Aorta (tissue), 5 donors: ENCODE measurements at regions not wholly inside any gene's neighbourhood (a gene's known extent, or its start where the extent isn't known, plus 50 kb on each side); places are given as distances from the start of the nearest gene placed in this dataset.
"Not testable (repeated sequence)": the region's sequence is repeated elsewhere in the genome, so short reads cannot be mapped to it uniquely, and the experiment has no call there.

Experiments
- ATAC-seq: fragments of 200-7000 bp; cut with Tn5 transposase; one replicate; pipeline ENCODE4 v1.9.1; 2022; ENCODE audit warnings: moderate library complexity; ENCODE audit not compliant: low FRiP score
- DNase-seq, 2 donors: peaks; one replicate each; pipeline ENCODE4 v3.0.0-alpha.2; 2020
- H3K27ac ChIP-seq, 2 donors: one replicate each; pipeline ENCODE4 v1.5.1; 2013; ENCODE audit warnings: low read length in 2 of 2, mild to moderate bottlenecking in 2 of 2, moderate library complexity in 2 of 2, control low read depth in 1 of 2, inconsistent platforms in 1 of 2, low read depth in 1 of 2
- H3K27me3 ChIP-seq, 2 donors: one replicate each; pipeline ENCODE4 v1.6.1; 2013; ENCODE audit warnings: control low read depth in 1 of 2, low read length in 1 of 2, mild to moderate bottlenecking in 1 of 2, moderate library complexity in 1 of 2; ENCODE audit not compliant: insufficient read depth in 2 of 2, control insufficient read depth in 1 of 2
- H3K36me3 ChIP-seq, 2 donors: one replicate each; pipeline ENCODE4 v1.6.1; 2013; ENCODE audit warnings: control low read depth in 1 of 2, low read length in 1 of 2, mild to moderate bottlenecking in 1 of 2; ENCODE audit not compliant: insufficient read depth in 2 of 2, control insufficient read depth in 1 of 2
- H3K4me1 ChIP-seq, 2 donors: one replicate each; pipeline ENCODE4 v1.6.1; 2013; ENCODE audit warnings: low read length in 2 of 2, control low read depth in 1 of 2, mild to moderate bottlenecking in 1 of 2, moderate library complexity in 1 of 2; ENCODE audit not compliant: insufficient read depth in 2 of 2, control insufficient read depth in 1 of 2
- H3K4me3 ChIP-seq, 2 donors: one replicate each; pipeline ENCODE4 v1.5.1; 2013; ENCODE audit warnings: low read length in 2 of 2, control low read depth in 1 of 2, mild to moderate bottlenecking in 1 of 2
- H3K9me3 ChIP-seq: one replicate; pipeline ENCODE4 v1.6.1; 2013; ENCODE audit warnings: mild to moderate bottlenecking, low read length; ENCODE audit not compliant: control insufficient read depth
- WGBS, 2 donors: extraction: QIAGEN DNeasy Blood & Tissue Kit; methylation state at CpG; one replicate each; pipeline ENCODE4 v1.1.7; 2013; 5-methylcytosine and 5-hydroxymethylcytosine counted together
- intact Hi-C, 2 donors: fragments of 100-400 bp; cut with DNase I; formaldehyde crosslinking; loops; one replicate each; pipeline versions ENCODE4 v1.14.2 to v1.15.0; 2022
- donor health status: healthy with polysubstance abuse.
- donor health status: Bipolar disorder and iron deficiency.
- donor health status: DM: no; HTN: no; CAD: no.
- donor health status: DM: no; HTN: no; CAD: no.
- donor health status: DM: yes; HTN: yes; CAD: no.

DNA sequence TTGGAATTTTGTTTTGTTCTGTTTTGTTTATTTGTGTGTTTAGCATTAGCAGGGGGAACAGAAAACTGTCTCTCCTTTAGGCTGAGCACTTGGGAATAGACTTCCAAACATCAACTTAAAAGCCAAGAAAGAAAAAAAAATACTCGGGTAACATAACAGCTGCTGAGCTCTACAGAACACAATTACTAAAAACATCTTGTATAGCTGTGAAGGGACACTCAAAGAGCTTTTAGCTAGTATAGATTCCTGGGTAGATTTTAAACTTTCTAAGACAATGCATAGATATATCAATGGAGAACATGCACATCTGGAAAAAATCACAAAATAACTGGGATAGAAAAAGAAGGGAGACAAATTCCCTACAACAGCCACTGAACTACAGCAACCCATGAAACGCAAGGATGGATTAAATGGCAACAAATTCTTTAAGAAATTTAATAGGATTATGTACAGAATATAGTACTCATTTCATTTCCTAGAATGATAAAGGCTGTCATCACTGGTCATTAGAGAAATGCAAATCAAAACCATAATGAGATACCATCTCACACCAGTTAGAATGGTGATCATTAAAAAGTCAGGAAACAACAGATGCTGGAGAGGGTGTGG lies 174.3 kb upstream of the KRR1 start:
- H3K9me3 ChIP-seq, result no peaks in the 10 kb centered on the region
- intact Hi-C loops, result no loop called here
- no peak overlapping the region for H3K27ac ChIP-seq
- WGBS, 2 donors, result 60 to 62% methylated on average over 2 of the region's 2 CpGs
- DNase-seq, result no peak
- H3K4me3 ChIP-seq, result no peak overlapping the region
- no peaks in the 10 kb centered on the region for H3K4me1 ChIP-seq
- H3K36me3 ChIP-seq, result no peaks in the 10 kb centered on the region
- no peak for ATAC-seq
- no peaks in the 10 kb centered on the region for H3K27me3 ChIP-seq

DNA sequence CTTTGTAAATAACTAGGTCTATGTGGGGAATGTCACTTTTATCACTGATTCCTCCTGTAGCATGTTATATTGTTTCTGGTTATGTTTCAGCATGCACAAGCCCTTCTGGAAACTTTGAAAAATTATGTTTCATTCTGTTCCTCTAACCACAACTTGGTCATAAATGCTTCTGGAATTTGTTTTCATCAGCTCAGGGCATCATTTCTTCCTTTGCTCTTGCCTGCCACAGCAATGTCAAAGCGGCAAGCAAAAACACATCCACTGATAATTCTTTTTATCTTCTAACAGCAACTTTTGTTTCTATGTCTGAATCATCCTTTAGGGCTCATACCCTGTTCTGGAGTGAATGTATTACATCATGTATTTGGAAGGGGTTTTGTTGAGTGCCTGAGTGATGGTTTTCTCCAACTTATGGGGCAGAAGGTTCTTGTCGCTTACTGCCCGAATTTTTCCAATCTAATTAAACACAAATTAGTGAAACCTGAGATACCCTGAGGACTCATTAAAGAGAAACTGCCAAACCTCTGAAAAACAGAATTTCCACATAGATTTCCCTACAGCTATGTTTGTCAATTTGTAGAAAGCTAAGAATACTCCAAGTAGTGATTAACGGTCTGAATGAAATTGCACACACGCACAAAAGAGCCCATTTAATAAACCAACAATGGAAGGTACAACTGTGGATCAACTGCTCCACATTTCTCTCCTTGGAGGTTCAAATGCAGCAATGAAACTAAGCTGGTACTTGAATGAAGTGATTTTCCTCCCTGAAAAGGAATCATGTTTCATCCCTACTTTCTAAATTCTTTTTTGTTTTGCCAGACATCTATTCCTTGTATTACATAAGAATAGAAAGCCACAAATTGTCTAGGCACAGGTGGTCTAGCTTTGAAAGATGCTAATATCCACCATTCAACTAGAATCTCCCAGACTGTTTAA lies 173.5 kb upstream of the KRR1 start:
- H3K9me3 ChIP-seq, result no peaks in the 10 kb centered on the region
- H3K4me1 ChIP-seq, result no peaks in the 10 kb centered on the region
- intact Hi-C loops, result no loop called here
- 66 to 69% methylated on average over 5 of the region's 5 CpGs for WGBS, 2 donors
- no peak overlapping the region for H3K27ac ChIP-seq
- H3K27me3 ChIP-seq, result no peaks in the 10 kb centered on the region
- DNase-seq, result no peak
- peak; percentile 38 for ATAC-seq
- H3K4me3 ChIP-seq, result no peak overlapping the region
- H3K36me3 ChIP-seq, result no peaks in the 10 kb centered on the region

DNA sequence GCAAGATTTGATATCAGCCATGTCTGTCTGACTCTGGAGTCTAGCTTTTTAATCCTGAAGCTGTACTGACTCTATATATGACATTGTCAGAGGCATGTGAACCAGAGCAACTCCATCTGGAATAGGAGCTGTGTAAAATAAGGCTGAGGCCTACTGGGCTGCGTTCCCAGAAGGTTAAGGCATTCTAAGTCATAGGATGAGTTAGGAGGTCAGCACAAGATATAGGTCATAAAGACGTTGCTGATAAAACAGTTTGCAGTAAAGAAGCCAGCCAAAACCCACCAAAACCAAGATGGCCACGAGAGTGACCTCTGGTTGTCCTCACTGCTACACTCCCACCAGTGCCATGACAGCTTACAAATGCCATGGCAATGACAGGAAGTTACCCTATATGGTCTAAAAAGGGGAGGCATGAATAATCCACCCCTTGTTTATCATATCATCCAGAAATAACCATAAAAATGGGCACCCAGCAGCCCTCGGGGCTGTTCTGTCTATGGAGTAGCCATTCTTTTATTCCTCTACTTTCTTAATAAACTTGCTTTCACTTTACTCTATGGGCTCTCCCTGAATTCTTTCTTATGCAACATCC lies 172.7 kb upstream of the KRR1 start:
- DNase-seq, H3K36me3 ChIP-seq, ATAC-seq, H3K4me1 ChIP-seq, H3K4me3 ChIP-seq, H3K27me3 ChIP-seq, intact Hi-C loops, H3K9me3 ChIP-seq, H3K27ac ChIP-seq: not testable (repeated sequence)
- 66 to 70% methylated on average over 4 of the region's 4 CpGs for WGBS, 2 donors

DNA sequence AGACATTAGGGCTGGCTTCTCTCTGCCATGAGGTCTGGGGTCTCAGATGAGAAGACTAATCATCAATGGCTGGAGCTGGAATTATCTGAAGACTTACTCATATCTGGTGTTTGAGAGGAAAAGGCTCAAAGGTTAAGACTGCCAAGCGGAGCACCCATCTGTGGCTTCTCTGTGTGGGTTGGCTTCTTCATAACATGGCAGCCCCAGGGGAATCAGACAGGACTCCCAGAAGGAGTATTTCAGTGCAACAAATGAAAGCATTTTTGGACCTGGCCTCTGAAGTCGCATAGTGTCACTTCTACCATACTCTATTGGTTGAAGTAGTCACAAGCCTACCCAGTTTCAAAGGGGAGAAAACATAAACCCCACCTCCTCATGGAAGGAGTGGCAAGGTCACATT lies 171.8 kb upstream of the KRR1 start:
- intact Hi-C loops, result no loop called here
- Histone ChIP-seq H3K36me3 (no peaks in the 10 kb centered on the region), H3K27me3 (no peaks in the 10 kb centered on the region), H3K9me3 (no peaks in the 10 kb centered on the region), H3K27ac (no peak overlapping the region), H3K4me1 (no peaks in the 10 kb centered on the region), H3K4me3 (no peak overlapping the region)
- ATAC-seq (no peak), DNase-seq (no peak)
- 94 to 100% methylated on average over 2 of the region's 2 CpGs for WGBS, 2 donors

DNA sequence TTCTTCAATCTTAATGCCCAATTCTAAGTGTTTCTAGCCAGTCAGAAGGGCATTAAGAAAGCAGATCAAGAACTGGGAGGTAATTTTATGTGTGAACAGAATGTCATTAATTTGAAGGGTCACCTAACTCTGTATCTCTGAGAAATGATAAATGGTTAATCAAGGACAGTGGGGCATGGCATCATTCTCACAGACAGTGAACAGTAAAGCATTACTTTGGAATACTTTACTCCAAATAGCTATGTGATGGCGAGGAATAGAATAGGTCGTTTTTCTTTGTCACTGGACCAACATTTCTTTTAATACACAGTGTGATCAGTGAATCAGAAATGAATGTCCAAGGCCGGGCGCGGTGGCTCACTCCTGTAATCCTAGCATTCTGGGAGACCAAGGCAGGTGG lies 166.1 kb upstream of the KRR1 start:
- Histone ChIP-seq H3K27me3 (no peaks in the 10 kb centered on the region), H3K4me3 (no peak overlapping the region), H3K27ac (no peak overlapping the region), H3K36me3 (no peaks in the 10 kb centered on the region), H3K9me3 (no peaks in the 10 kb centered on the region), H3K4me1 (no peaks in the 10 kb centered on the region)
- no peak for DNase-seq
- ATAC-seq, result no peak
- intact Hi-C loops, result no loop called here
- WGBS, 2 donors, result 86 to 96% methylated on average over 5 of the region's 5 CpGs

DNA sequence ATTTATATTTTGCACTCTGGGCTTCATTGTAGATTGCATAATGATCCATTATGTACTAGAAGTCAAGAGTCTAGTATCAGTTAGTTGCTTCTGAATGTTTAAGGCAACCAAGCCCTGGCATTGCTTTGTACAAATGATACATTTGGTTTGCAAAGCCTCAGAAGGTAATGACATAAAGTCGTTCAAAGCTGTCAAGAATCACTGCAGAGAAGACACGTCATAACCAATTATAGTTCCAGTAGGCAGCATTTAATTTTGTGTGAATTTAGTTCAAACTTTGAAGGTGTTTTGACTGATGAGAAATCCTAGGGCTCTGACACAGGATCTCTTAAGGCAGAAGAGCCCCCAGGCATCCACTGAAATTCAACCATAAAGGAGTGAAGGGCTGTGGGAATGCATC lies 163.0 kb upstream of the KRR1 start:
- DNase-seq (no peak), ATAC-seq (no peak)
- intact Hi-C loops, result no loop called here
- Histone ChIP-seq H3K4me3 (no peak overlapping the region), H3K9me3 (no peaks in the 10 kb centered on the region), H3K4me1 (no peaks in the 10 kb centered on the region), H3K36me3 (no peaks in the 10 kb centered on the region), H3K27me3 (no peaks in the 10 kb centered on the region), H3K27ac (no peak overlapping the region)
- WGBS, 2 donors, result 86 to 90% methylated on average over 2 of the region's 2 CpGs

DNA sequence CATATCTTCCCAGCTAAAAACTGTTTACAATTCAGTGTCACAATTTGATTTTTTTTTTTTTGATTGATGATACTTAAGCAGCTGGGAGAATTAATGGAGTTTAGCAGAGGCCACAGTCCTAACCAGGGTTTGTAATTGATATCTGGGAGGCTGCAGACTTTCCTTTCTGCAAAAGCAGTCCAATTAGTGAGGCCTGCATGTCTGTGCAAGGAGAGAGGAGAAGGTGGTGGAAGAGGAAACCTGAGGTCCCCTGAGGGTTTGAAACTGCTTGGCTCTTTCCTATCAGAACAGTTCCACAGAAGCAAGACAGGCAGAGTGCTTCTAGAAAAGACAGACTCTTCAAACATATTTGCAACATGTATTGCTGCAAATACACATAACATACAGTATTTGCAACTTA lies 160.8 kb upstream of the KRR1 start:
- Histone ChIP-seq H3K4me3 (no peak overlapping the region), H3K4me1 (no peaks in the 10 kb centered on the region), H3K27ac (no peak overlapping the region), H3K36me3 (no peaks in the 10 kb centered on the region), H3K9me3 (no peaks in the 10 kb centered on the region), H3K27me3 (no peaks in the 10 kb centered on the region)
- no peak for ATAC-seq
- intact Hi-C loops, result no loop called here
- DNase-seq, result no peak

DNA sequence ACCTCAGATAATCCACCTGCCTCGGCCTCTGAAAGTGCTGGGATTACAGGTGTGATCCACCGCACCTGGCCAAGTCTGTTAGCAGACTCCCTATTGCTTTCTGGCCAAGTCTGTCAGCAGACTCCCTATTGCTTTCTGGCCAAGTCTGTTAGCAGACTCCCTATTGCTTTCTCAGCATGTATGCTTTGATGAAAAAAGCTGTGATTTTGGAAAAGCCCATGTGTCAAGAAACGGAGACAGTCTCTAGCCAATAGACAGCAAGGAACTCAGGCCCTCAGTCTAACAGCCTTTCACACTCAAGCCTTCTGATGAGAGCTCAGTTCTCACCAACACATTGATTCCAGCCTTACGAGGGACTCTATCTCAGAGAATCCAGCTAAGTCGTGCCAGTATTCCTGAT lies 158.8 kb upstream of the KRR1 start:
- H3K36me3 ChIP-seq, result no peaks in the 10 kb centered on the region
- H3K9me3 ChIP-seq, result no peaks in the 10 kb centered on the region
- no peaks in the 10 kb centered on the region for H3K27me3 ChIP-seq
- intact Hi-C loops, result no loop called here
- no peak for DNase-seq
- ATAC-seq, result no peak
- no peak overlapping the region for H3K27ac ChIP-seq
- WGBS, 2 donors, result 72 to 75% methylated on average over 5 of the region's 5 CpGs
- H3K4me1 ChIP-seq, result no peaks in the 10 kb centered on the region
- no peak overlapping the region for H3K4me3 ChIP-seq

DNA sequence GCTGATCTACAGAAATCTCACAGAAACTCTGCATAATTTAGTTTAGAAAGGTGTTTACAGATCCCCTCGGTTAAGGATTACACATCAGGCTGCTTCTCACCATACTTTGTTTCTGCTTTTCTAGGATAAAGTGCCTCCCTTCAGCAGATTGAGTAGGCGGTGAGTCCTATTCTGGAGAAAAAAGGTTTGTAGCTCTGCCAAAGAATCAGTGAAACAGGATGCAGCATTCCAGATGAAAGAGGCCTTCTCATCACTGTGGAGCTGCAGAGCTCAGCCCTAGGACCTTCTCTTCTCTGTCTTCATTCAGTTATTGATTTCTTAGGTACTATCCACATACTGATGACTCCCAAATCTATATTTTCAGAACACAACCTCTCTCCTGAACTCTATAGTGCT lies 155.5 kb upstream of the KRR1 start:
- no peak for ATAC-seq
- Histone ChIP-seq H3K9me3 (no peaks in the 10 kb centered on the region), H3K4me3 (no peak overlapping the region), H3K4me1 (peaks cover 2 to 3% of the 10 kb centered on the region in 2 donors), H3K36me3 (no peaks in the 10 kb centered on the region), H3K27ac (no peak overlapping the region), H3K27me3 (no peaks in the 10 kb centered on the region)
- intact Hi-C loops, result no loop called here
- no peak for DNase-seq
- WGBS, 2 donors, result 63 to 64% methylated on average over 2 of the region's 2 CpGs
